Ishikawa (cell line): ENCODE measurements at regions not wholly inside any gene's neighbourhood (a gene's known extent, or its start where the extent isn't known, plus 50 kb on each side); places are given as distances from the start of the nearest gene placed in this dataset.

Experiments used
- CEBPB ChIP-seq: IDR thresholded peaks from 2 replicates; pipeline ENCODE4 v1.6.1; 2012
- CREB1 ChIP-seq: IDR thresholded peaks from 2 replicates; pipeline ENCODE4 v1.6.1; 2012; ENCODE audit warnings: low read depth
- EGR1 ChIP-seq: IDR thresholded peaks from 2 replicates; pipeline ENCODE4 v1.6.1; 2012
- EP300 ChIP-seq: IDR thresholded peaks from 2 replicates; pipeline ENCODE4 v1.6.1; 2012; ENCODE audit warnings: borderline replicate concordance
- FOXM1 ChIP-seq: IDR thresholded peaks from 2 replicates; pipeline ENCODE4 v1.6.1; 2012; ENCODE audit warnings: low read depth, borderline replicate concordance
- NFIC ChIP-seq: IDR thresholded peaks from 2 replicates; pipeline ENCODE4 v1.6.1; 2012
- RAD21 ChIP-seq: IDR thresholded peaks from 2 replicates; pipeline ENCODE4 v1.6.1; 2012; ENCODE audit warnings: low read depth
- TAF1 ChIP-seq: IDR thresholded peaks from 2 replicates; pipeline ENCODE4 v1.6.1; 2012; ENCODE audit warnings: low read depth, mild to moderate bottlenecking
- TCF12 ChIP-seq: IDR thresholded peaks from 2 replicates; pipeline ENCODE4 v1.6.1; 2012; ENCODE audit warnings: low read depth
- TEAD4 ChIP-seq: IDR thresholded peaks from 2 replicates; pipeline ENCODE4 v1.6.1; 2012
- USF1 ChIP-seq: IDR thresholded peaks from 2 replicates; pipeline ENCODE4 v1.6.1; 2012
- YY1 ChIP-seq: IDR thresholded peaks from 2 replicates; pipeline ENCODE4 v1.6.1; 2012; ENCODE audit warnings: low read depth
- ZBTB7A ChIP-seq: IDR thresholded peaks from 2 replicates; pipeline ENCODE4 v1.6.1; 2012; ENCODE audit warnings: low read depth
- TF ChIP-seq, protein P1 (sequence below): IDR thresholded peaks from 2 replicates; pipeline ENCODE4 v1.6.1; 2012; ENCODE audit warnings: low read depth, mild to moderate bottlenecking
- TF ChIP-seq, protein P2 (sequence below): IDR thresholded peaks from 2 replicates; pipeline ENCODE4 v1.6.1; 2012

- TF ChIP-seq USF1, result no peak
- TF ChIP-seq RAD21, result no peak
- no peak for TF ChIP-seq TAF1
Measured at GRCh38 chr4:130896920-130897319, 1801.0 kb downstream of the C4orf33 start.

- TF ChIP-seq RAD21 (no peak), YY1 (no peak), NFIC (no peak), TEAD4 (no peak), CEBPB (no peak), EP300 (no peak), ZBTB7A (no peak), CREB1 (no peak), FOXM1 (no peak), EGR1 (no peak)
- TF ChIP-seq, protein P1, sequence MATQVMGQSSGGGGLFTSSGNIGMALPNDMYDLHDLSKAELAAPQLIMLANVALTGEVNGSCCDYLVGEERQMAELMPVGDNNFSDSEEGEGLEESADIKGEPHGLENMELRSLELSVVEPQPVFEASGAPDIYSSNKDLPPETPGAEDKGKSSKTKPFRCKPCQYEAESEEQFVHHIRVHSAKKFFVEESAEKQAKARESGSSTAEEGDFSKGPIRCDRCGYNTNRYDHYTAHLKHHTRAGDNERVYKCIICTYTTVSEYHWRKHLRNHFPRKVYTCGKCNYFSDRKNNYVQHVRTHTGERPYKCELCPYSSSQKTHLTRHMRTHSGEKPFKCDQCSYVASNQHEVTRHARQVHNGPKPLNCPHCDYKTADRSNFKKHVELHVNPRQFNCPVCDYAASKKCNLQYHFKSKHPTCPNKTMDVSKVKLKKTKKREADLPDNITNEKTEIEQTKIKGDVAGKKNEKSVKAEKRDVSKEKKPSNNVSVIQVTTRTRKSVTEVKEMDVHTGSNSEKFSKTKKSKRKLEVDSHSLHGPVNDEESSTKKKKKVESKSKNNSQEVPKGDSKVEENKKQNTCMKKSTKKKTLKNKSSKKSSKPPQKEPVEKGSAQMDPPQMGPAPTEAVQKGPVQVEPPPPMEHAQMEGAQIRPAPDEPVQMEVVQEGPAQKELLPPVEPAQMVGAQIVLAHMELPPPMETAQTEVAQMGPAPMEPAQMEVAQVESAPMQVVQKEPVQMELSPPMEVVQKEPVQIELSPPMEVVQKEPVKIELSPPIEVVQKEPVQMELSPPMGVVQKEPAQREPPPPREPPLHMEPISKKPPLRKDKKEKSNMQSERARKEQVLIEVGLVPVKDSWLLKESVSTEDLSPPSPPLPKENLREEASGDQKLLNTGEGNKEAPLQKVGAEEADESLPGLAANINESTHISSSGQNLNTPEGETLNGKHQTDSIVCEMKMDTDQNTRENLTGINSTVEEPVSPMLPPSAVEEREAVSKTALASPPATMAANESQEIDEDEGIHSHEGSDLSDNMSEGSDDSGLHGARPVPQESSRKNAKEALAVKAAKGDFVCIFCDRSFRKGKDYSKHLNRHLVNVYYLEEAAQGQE, result no peak
Measured at GRCh38 chr4:130901321-130901720, 1805.4 kb downstream of the C4orf33 start.

DNA sequence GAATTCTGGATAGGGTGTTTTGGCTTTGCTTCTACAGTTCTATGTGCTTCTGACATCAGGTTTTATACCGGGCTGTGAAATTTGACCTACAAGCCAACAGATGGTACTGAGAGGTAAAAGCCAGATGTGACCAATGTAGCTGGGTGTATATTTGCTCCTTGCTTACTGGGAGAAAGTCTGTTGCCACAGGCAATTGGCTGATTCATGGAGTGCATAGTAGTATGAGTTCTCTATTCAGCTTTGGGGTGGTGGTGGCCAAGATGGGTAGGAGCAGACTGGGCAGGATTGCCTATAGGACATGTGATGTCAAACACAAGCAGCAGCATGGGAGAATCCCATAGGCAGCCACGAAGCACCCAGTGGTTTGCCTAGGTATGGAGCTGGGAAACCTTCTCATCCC lies 1827.0 kb downstream of the C4orf33 start:
- TF ChIP-seq YY1 (no peak), RAD21 (no peak), NFIC (no peak)

GRCh38 chr4:130955520-130955919 lies 1859.6 kb downstream of the C4orf33 start:
- TF ChIP-seq TAF1, result no peak
- TF ChIP-seq USF1, result no peak
- no peak for TF ChIP-seq ZBTB7A
- no peak for TF ChIP-seq TCF12

- TF ChIP-seq EGR1 (no peak), NFIC (no peak), FOXM1 (no peak), EP300 (no peak), YY1 (no peak), ZBTB7A (no peak), TEAD4 (no peak), RAD21 (no peak), USF1 (no peak), CREB1 (no peak), TCF12 (no peak), TAF1 (no peak), CEBPB (no peak)
- TF ChIP-seq, protein P2, sequence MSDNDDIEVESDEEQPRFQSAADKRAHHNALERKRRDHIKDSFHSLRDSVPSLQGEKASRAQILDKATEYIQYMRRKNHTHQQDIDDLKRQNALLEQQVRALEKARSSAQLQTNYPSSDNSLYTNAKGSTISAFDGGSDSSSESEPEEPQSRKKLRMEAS, result no peak
- TF ChIP-seq, protein P1, result no peak
Measured at GRCh38 chr4:130985371-130985770, 1889.4 kb downstream of the C4orf33 start.

DNA sequence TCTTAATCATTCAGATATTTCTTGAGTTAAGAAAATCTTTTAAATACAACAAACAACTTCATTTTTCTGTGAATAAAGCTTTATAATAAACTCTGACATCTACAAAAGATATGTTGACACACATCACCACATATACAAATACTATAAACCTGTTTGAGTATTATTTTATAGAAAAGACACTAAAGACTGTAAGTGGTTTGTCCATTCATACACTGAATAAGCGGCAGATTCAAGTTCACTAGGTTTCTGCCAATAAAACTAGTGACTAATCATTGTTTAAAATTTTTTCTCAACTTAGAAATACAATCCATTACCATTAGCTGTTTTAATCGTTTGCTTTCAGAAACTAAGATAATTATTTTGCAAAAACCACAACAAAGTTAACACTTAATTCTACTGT lies 1900.0 kb downstream of the C4orf33 start:
- TF ChIP-seq, protein P1, result no peak
- TF ChIP-seq USF1 (no peak), CEBPB (no peak), TEAD4 (no peak), TAF1 (no peak), TCF12 (no peak)
- TF ChIP-seq, protein P2, result no peak
